Gastrocnemius medialis (tissue), 4 donors: ENCODE measurements at regions not wholly inside any gene's neighbourhood (a gene's known extent, or its start where the extent isn't known, plus 50 kb on each side); places are given as distances from the start of the nearest gene placed in this dataset.

Source experiments
- ATAC-seq, 2 donors: fragments of 150-250 bp; one replicate each; pipeline ENCODE4 v1.9.1; 2016
- DNase-seq, 2 donors: peaks; one replicate each; pipeline ENCODE4 v3.0.0-alpha.2; 2019
- H3K27ac ChIP-seq, 4 donors: fragments of 200-600 bp; sonication (generic); 1 replicate in 1 of 4; 2 replicates in 3 of 4; pipeline ENCODE4 v1.5.1; 2016 to 2018; ENCODE audit warnings: mild to moderate bottlenecking in 2 of 4, moderate library complexity in 1 of 4
- H3K27me3 ChIP-seq, 3 donors: fragments of 200-600 bp; sonication (generic) in 2 of 3; 1 replicate in 1 of 3; 2 replicates in 2 of 3; pipeline versions ENCODE4 v1.5.1 to v1.6.0; 2016 to 2019; ENCODE audit warnings: mild to moderate bottlenecking in 1 of 3, moderate library complexity in 1 of 3
- H3K36me3 ChIP-seq, 2 donors: fragments of 200-600 bp; sonication (generic) in 1 of 2; one replicate each; pipeline ENCODE4 v1.5.1; 2017 to 2018
- H3K4me1 ChIP-seq, 2 donors: fragments of 200-600 bp; sonication (generic) in 1 of 2; one replicate each; pipeline ENCODE4 v1.5.1; 2016 to 2017; ENCODE audit warnings: mild to moderate bottlenecking in 2 of 2
- H3K4me3 ChIP-seq, 4 donors: fragments of 200-600 bp; sonication (generic) in 3 of 4; 1 replicate in 1 of 4; 2 replicates in 3 of 4; pipeline ENCODE4 v1.5.1; 2016 to 2019; ENCODE audit warnings: mild to moderate bottlenecking in 2 of 4
- H3K9me3 ChIP-seq, 3 donors: fragments of 200-600 bp; sonication (generic) in 2 of 3; 1 replicate in 1 of 3; 2 replicates in 2 of 3; pipeline ENCODE4 v1.5.1; 2016 to 2019
- CTCF ChIP-seq, 5 experiments: fragments of 450-650 bp in 3 of 5; fragments of 200-600 bp in 2 of 5; sonication (generic) in 2 of 5; IDR thresholded peaks in 4 of 5; conservative IDR thresholded peaks in 1 of 5; 1 replicate in 4 of 5; 2 replicates in 1 of 5; pipeline ENCODE4 v1.5.1; 2016 to 2019; ENCODE audit warnings: antibody characterized with exemption in 5 of 5, mild to moderate bottlenecking in 3 of 5, moderate library complexity in 3 of 5
- POLR2A ChIP-seq, 2 donors: fragments of 450-650 bp; IDR thresholded peaks; one replicate each; pipeline ENCODE4 v1.6.1; 2017; ENCODE audit warnings: antibody characterized with exemption in 2 of 2, mild to moderate bottlenecking in 2 of 2, moderate library complexity in 2 of 2
- in situ Hi-C, 4 donors: fragments of 200-750 bp; cut with MboI; loops; one replicate each; pipeline versions ENCODE4 v1.15.0 to v1.8.0; 2017; ENCODE audit warnings: low sequenced_read_pairs in 4 of 4
- intact Hi-C: fragments of 100-400 bp; cut with DNase I; formaldehyde crosslinking; loops from one replicate; pipeline ENCODE4 v1.15.1; 2023; ENCODE audit warnings: low total_unique reads

- no peak for DNase-seq
- H3K27me3 ChIP-seq = no peaks in the 10 kb centered on the region
- no peaks in the 10 kb centered on the region for H3K4me1 ChIP-seq
- no peak overlapping the region for H3K4me3 ChIP-seq
- peak overlapping the region; percentile 53 to 72 (median 64) for H3K27ac ChIP-seq
- ATAC-seq = peak; percentile 85 to 89
- in situ Hi-C loops (no loop called here), intact Hi-C loops (no loop called here)
- H3K9me3 ChIP-seq = no peaks in the 10 kb centered on the region
- no peak for TF ChIP-seq CTCF (IDR thresholded peaks at IDR 0.05 in 4 of 5, conservative IDR thresholded peaks at IDR 0.05 in 1 of 5)
- TF ChIP-seq POLR2A (IDR thresholded peaks at IDR 0.05) = no peak
- no peaks in the 10 kb centered on the region for H3K36me3 ChIP-seq
These were observed 144.4 kb downstream of the PTBP2 start for GRCh38 chr1:96865731-96866685.

DNA sequence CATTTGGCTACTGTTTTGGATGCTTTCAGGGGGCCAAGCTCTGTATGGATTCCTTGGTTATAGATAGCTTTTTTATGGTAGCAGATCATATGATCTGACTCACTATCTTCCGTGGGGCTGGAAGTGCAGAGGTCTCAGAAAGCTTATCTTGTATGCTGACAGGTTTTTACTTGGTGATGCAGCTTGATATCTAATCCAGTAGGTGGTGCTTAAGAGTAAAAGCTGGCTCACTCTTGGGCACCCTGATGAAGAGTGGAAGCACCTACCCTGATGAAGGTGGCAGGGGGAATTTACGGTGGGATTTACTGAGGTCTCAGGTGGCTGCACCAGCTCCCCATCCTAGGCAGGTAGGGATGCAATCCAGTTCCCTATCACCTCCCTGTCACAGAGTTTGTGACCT is 151.2 kb downstream of the PTBP2 start:
- Histone ChIP-seq H3K36me3 (no peaks in the 10 kb centered on the region), H3K27me3 (no peaks in the 10 kb centered on the region), H3K9me3 (no peaks in the 10 kb centered on the region), H3K4me1 (no peaks in the 10 kb centered on the region), H3K27ac (no peak overlapping the region), H3K4me3 (no peak overlapping the region)
- in situ Hi-C loops = no loop called here
- TF ChIP-seq POLR2A (IDR thresholded peaks at IDR 0.05) = no peak
- TF ChIP-seq CTCF (IDR thresholded peaks at IDR 0.05 in 4 of 5, conservative IDR thresholded peaks at IDR 0.05 in 1 of 5) = no peak
- DNase-seq (no peak), ATAC-seq (no peak)
- intact Hi-C loops = no loop called here

GRCh38 chr1:96878640-96879039 is 157.1 kb downstream of the PTBP2 start:
- Histone ChIP-seq H3K27ac (no peak overlapping the region), H3K27me3 (no peaks in the 10 kb centered on the region), H3K9me3 (no peaks in the 10 kb centered on the region), H3K4me3 (no peak overlapping the region), H3K4me1 (no peaks in the 10 kb centered on the region), H3K36me3 (no peaks in the 10 kb centered on the region)
- no peak for ATAC-seq
- no peak for TF ChIP-seq CTCF (IDR thresholded peaks at IDR 0.05 in 4 of 5, conservative IDR thresholded peaks at IDR 0.05 in 1 of 5)
- no peak for TF ChIP-seq POLR2A (IDR thresholded peaks at IDR 0.05)
- no peak for DNase-seq
- in situ Hi-C loops = no loop called here
- intact Hi-C loops = no loop called here

GRCh38 chr1:96880626-96881025 is 159.0 kb downstream of the PTBP2 start:
- Histone ChIP-seq H3K27me3 (no peaks in the 10 kb centered on the region), H3K9me3 (no peaks in the 10 kb centered on the region), H3K4me3 (no peak overlapping the region), H3K4me1 (no peaks in the 10 kb centered on the region), H3K36me3 (no peaks in the 10 kb centered on the region), H3K27ac (no peak overlapping the region)
- ATAC-seq (no peak), DNase-seq (no peak)
- in situ Hi-C loops = no loop called here
- TF ChIP-seq POLR2A (IDR thresholded peaks at IDR 0.05) (no peak), CTCF (IDR thresholded peaks at IDR 0.05 in 4 of 5, conservative IDR thresholded peaks at IDR 0.05 in 1 of 5) (no peak)
- intact Hi-C loops = no loop called here
